Activated naive CD8-positive, alpha-beta T cell (primary cell): ENCODE measurements at regions not wholly inside any gene's neighbourhood (a gene's known extent, or its start where the extent isn't known, plus 50 kb on each side); places are given as distances from the start of the nearest gene placed in this dataset.
"Not testable (repeated sequence)": the region's sequence is repeated elsewhere in the genome, so short reads cannot be mapped to it uniquely, and the experiment has no call there.

Experiments used
- H3K27ac Mint-ChIP-seq: one replicate; pipeline ENCODE4 v1.8.0; 2021; ENCODE audit warnings: mixed read lengths
- H3K27me3 Mint-ChIP-seq: one replicate; pipeline ENCODE4 v1.8.0; 2021; ENCODE audit warnings: mixed read lengths
- H3K36me3 Mint-ChIP-seq: one replicate; pipeline ENCODE4 v1.8.0; 2021; ENCODE audit warnings: mixed read lengths
- H3K4me1 Mint-ChIP-seq: one replicate; pipeline ENCODE4 v1.8.0; 2021; ENCODE audit warnings: low read depth, mixed read lengths
- H3K4me3 Mint-ChIP-seq: one replicate; pipeline ENCODE4 v1.8.0; 2021; ENCODE audit warnings: mild to moderate bottlenecking, mixed read lengths
- H3K9me3 Mint-ChIP-seq: one replicate; pipeline ENCODE4 v1.8.0; 2021; ENCODE audit warnings: low read depth, mixed read lengths

DNA sequence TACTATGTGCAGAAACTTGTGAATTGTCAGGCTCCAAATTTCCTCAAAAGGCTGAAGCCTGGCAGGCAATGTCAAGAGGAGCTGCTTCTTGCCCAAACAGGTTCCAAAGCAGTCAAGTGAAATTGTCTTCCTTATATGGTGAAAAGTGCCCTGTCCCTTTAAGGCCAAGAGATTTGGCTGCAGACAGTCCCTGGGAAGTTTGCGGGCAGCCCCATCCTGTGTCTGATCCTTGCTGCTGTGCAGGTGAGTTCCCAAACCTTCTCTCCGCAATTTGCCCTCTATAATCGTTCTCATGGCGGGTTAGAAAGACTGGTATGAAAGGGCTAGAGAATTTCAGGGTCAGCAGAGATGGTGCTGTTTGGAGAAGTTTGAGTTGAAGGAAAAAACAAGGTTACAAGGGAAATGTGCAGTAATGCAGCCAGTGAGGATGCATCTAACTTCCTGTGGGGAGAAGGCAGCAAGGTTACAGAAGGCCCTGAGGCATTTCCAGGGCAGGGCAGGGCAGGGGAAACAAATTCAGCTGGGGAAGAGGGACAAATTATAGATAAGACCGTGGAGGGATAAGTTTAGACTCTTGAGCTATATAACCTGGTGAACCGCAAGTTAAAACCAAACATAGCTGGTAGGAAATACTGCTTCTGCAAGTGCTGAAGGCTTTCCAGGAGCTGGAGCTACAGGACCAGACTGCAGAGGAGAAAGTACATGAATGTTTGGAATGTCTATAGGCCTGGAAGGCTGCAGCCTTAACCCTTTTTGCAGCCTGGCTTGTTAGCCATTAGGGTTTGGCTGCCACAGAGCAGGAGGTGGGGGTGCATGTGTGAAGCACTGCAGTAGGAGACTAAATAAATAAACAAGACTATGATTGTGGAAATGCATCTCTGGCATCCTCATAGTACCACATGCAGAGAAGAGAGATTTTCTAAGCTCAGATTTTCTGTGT, 256.2 kb upstream of the IL12A start:
- no peak overlapping the region for H3K27ac Mint-ChIP-seq
- H3K27me3 Mint-ChIP-seq = peaks cover 4% of the 10 kb centered on the region
- H3K4me1 Mint-ChIP-seq = no peaks in the 10 kb centered on the region
- no peaks in the 10 kb centered on the region for H3K9me3 Mint-ChIP-seq
- H3K4me3 Mint-ChIP-seq = no peak overlapping the region
- H3K36me3 Mint-ChIP-seq = no peaks in the 10 kb centered on the region

DNA sequence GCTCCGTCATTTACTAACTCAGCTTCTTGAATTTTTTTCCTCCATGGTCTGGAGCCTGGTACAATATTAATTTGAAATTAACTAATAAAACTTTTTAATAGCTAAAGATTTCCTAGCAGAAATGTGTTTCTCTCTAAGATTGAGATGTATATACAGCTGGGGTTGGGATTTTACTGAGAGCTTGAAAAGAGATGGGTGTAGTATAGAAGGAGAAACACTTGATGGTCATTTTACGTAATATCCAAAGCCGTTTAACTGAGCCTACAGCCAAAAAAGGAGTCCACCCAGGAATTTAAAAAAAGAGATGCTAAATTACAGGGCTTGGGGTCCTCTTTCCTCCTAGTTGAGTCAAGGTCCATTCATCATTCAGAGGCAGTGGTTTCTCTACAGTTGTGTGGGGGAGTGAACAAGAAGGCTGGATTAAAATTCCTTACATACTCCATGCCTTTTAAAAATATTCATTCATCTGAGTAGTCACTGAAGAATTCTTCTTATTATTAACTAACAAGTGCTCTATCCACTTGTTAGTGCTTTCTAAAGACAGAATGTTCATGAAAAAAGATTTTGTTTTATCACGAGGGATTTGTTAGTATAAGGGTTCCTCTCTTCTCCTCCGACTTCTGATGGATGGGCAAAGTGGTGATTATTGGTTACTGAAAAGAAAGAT, 255.3 kb upstream of the IL12A start:
- Mint-ChIP-seq H3K4me1 (no peaks in the 10 kb centered on the region), H3K27me3 (peaks cover 7% of the 10 kb centered on the region), H3K36me3 (no peaks in the 10 kb centered on the region), H3K4me3 (no peak overlapping the region), H3K27ac (no peak overlapping the region), H3K9me3 (no peaks in the 10 kb centered on the region)

DNA sequence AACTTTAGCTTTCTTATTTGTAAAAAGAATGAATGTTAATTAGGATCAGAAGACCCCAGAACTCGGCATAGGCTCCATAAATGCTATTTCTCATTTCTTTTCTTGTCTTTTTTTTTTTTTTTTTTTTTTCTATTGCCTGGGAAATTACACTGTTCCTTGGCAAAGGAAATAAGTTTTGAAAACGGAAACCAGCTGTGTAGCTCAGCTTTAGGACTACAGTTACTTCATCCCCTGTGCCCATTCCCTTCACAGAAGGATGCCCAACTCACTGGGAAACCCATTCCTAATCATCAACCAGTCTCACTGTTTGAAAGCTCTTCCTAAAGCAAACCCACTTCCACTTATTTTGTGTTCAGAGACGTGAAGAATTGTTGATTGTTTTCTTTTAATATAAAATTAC, 254.0 kb upstream of the IL12A start:
- no peaks in the 10 kb centered on the region for H3K9me3 Mint-ChIP-seq
- H3K27me3 Mint-ChIP-seq = peaks cover 5% of the 10 kb centered on the region
- no peak overlapping the region for H3K27ac Mint-ChIP-seq
- H3K4me3 Mint-ChIP-seq = no peak overlapping the region
- H3K36me3 Mint-ChIP-seq = no peaks in the 10 kb centered on the region
- H3K4me1 Mint-ChIP-seq = no peaks in the 10 kb centered on the region

DNA sequence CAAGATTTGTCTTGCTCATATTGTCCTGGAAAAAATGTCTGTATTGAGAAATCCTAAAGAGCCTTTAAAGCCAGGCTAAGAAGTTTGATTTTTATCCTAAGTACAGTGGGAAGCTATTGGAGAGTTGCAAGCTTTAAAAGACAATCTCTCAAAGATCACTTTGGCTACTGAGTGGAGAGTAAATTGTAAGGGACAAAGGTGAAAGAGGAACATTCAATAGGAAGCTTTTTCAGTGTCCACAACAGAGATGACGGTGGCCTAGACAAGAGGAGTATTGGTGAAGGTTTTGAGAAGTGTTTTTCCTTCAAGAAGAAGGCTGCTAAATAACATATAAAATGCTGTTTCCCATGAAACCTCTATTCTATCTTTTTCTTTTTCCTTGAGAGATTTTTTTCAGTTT, 249.5 kb upstream of the IL12A start:
- Mint-ChIP-seq H3K36me3 (no peaks in the 10 kb centered on the region), H3K27ac (no peak overlapping the region), H3K27me3 (peaks cover 7% of the 10 kb centered on the region), H3K4me1 (no peaks in the 10 kb centered on the region), H3K9me3 (no peaks in the 10 kb centered on the region), H3K4me3 (no peak overlapping the region)

- no peaks in the 10 kb centered on the region for H3K9me3 Mint-ChIP-seq
- H3K27ac Mint-ChIP-seq = no peak overlapping the region
- no peak overlapping the region for H3K4me3 Mint-ChIP-seq
- no peaks in the 10 kb centered on the region for H3K36me3 Mint-ChIP-seq
- peaks cover 6% of the 10 kb centered on the region for H3K27me3 Mint-ChIP-seq
- no peaks in the 10 kb centered on the region for H3K4me1 Mint-ChIP-seq
Measured at GRCh38 chr3:159739969-159740368, 248.7 kb upstream of the IL12A start.

DNA sequence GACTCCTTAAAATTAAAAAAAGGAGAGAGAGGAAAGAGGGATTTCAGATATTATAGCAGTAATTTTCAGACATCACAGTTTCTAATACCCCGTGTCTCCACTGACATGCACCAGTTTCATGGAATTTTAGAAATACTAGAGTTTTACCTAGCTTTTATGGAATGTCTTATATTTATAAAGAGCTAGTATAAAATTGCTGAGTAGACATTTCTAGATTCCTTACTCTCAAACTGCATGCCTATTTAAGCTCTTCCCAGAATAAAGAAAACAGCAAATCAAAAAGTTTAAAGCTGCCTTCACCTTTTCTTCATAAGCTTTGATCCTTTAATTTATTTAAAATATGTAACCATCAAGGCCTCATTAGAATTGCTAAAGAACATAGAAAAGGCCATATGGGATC, 247.4 kb upstream of the IL12A start:
- H3K9me3 Mint-ChIP-seq = no peaks in the 10 kb centered on the region

DNA sequence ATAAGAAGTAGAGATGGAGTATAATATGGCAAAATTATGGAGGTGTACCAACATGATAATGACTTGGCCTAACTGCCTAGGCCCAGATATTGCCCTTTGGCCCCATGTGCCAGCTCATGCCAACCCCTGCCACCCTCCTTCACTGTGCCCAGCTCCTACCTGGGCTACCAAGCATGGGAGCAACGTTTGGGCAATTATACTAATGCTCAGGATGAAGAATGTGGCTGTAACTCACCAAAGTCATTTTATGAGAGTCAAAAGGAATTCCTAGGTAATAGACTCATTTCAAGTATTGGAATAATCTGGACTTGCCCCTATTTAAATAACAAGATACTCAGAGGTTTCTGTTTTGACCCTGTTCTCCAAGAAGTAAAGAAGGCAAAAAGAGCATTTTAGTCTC, 240.2 kb upstream of the IL12A start:
- Mint-ChIP-seq H3K36me3 (no peaks in the 10 kb centered on the region), H3K27me3 (peaks cover 2% of the 10 kb centered on the region), H3K4me3 (no peak overlapping the region), H3K9me3 (no peaks in the 10 kb centered on the region), H3K27ac (no peak overlapping the region), H3K4me1 (no peaks in the 10 kb centered on the region)

More for the DNA sequence above, 247.4 kb upstream of the IL12A start:
- H3K36me3 Mint-ChIP-seq = no peaks in the 10 kb centered on the region
- H3K27me3 Mint-ChIP-seq = peaks cover 6% of the 10 kb centered on the region
- H3K4me3 Mint-ChIP-seq = no peak overlapping the region
- H3K4me1 Mint-ChIP-seq = no peaks in the 10 kb centered on the region
- no peak overlapping the region for H3K27ac Mint-ChIP-seq

GRCh38 chr3:159749406-159749805, 239.2 kb upstream of the IL12A start:
- no peak overlapping the region for H3K27ac Mint-ChIP-seq
- no peaks in the 10 kb centered on the region for H3K4me1 Mint-ChIP-seq
- no peaks in the 10 kb centered on the region for H3K9me3 Mint-ChIP-seq
- no peaks in the 10 kb centered on the region for H3K36me3 Mint-ChIP-seq
- H3K4me3 Mint-ChIP-seq = no peak overlapping the region
- peaks cover 2% of the 10 kb centered on the region for H3K27me3 Mint-ChIP-seq

DNA sequence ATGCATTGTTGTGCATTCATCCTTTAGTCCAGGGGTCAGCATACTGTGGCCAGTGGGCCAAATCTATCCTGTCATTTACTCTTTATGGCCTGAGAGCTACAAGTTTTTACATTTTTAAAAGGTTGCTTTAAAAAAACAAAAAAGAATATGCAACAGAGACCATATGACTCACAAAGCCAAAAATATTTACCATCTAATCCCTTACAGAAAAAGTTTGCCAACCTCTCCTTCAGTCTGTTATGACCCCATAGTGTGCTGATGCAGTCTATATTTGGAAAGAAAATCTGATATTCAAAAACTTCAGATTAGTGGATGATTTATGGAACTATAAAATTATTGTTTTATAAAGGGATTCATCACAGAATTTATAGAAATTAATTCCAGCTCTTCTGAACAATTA, 237.5 kb upstream of the IL12A start:
- Mint-ChIP-seq H3K4me1 (no peaks in the 10 kb centered on the region), H3K27me3 (peaks cover 2% of the 10 kb centered on the region), H3K4me3 (no peak overlapping the region), H3K9me3 (no peaks in the 10 kb centered on the region), H3K36me3 (no peaks in the 10 kb centered on the region), H3K27ac (no peak overlapping the region)

DNA sequence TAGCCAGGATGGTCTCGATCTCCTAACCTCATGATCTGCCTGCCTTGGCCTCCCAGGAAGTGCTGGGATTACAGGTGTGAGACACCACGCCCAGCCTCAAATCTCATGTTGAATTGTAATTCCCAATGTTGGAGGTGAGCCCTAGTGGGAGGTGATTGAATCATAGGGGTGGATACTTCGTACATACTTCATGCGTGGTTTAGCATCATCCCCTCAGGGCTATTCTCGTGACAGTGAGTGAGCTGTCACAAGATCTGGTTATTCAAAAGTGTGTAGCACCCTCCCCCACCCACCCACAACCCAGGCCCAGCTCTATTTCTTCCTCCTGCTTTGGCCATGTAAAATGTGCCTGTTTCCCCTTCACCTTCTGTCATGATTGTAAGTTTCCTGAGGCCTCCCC, 236.9 kb upstream of the IL12A start:
- Mint-ChIP-seq H3K27me3 (peaks cover 2% of the 10 kb centered on the region), H3K4me3 (no peak overlapping the region), H3K4me1 (no peaks in the 10 kb centered on the region), H3K36me3 (no peaks in the 10 kb centered on the region), H3K27ac (no peak overlapping the region), H3K9me3 (no peaks in the 10 kb centered on the region)

DNA sequence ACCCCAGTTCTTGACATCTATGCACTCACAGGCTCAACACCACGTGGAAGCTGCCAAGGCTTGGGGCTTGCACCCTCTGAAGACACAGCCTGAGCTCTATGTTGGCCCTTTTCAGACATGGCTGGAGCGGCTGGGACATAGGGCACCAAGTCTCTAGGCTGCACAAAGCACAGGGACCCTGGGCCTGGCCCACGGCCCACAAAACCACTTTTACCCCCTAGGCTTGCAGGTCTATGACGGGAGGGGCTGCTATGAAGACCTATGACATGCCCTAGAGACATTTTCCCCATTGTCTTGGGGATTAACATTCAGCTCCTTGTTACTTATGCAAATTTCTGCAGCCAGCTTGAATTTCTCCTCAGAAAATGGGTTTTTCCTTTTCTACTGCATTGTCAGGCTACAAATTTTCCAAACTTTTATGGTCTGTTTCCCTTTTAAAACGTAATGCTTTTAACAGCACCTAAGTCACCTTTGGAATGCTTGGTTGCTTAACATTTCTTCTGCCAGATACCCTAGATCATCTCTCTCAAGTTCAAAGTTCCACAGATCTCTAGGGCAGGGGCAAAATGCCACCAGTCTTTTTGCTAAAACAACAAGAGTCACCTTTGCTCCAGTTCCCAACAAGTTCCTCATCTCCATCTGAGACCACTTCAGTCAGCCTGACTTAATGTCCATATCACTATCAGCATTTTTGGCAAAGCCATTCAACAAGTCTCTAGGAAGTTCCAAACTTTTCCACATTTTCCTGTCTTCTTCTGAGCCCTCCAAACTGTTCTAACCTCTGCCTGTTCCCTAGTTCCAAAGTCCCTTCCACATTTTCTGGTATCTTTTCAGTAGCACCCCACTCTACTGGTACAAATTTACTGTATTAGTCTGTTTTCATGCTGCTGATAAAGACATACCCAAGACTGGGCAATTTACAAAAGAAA, 232.1 kb upstream of the IL12A start:
- H3K9me3 Mint-ChIP-seq, H3K4me3 Mint-ChIP-seq, H3K27ac Mint-ChIP-seq, H3K4me1 Mint-ChIP-seq, H3K36me3 Mint-ChIP-seq, H3K27me3 Mint-ChIP-seq: not testable (repeated sequence)

- Mint-ChIP-seq H3K27ac (no peak overlapping the region), H3K4me3 (no peak overlapping the region), H3K27me3 (peaks cover 10% of the 10 kb centered on the region), H3K9me3 (no peaks in the 10 kb centered on the region), H3K4me1 (no peaks in the 10 kb centered on the region), H3K36me3 (no peaks in the 10 kb centered on the region)
Measured at GRCh38 chr3:159757341-159758060, 231.1 kb upstream of the IL12A start.

DNA sequence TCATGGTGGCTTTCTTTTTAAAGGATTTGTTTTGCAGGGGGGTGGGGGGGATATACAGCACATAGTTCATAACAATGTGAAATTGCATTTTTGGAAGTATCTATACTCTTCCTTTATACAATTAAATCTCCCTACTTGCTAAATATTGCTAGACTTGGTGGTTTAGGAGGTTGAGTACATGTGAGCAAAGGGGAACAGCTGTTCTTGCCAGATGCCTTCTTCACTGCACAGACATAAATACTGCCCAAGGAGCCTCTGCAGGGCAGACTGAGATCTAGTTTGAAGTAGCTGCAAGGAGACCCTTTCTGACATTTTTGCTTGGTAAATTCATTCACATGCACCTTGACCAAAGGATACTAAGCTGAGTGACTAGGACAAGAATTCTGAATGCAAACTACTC, 228.6 kb upstream of the IL12A start:
- Mint-ChIP-seq H3K27ac (no peak overlapping the region), H3K9me3 (no peaks in the 10 kb centered on the region), H3K36me3 (no peaks in the 10 kb centered on the region), H3K27me3 (peaks cover 15% of the 10 kb centered on the region), H3K4me3 (no peak overlapping the region), H3K4me1 (peaks cover 8% of the 10 kb centered on the region)

GRCh38 chr3:159761369-159761768, 227.3 kb upstream of the IL12A start:
- Mint-ChIP-seq H3K4me1 (peaks cover 17% of the 10 kb centered on the region), H3K27me3 (peaks cover 28% of the 10 kb centered on the region), H3K9me3 (no peaks in the 10 kb centered on the region)

More at GRCh38 chr3:159761369-159761768, 227.3 kb upstream of the IL12A start:
- Mint-ChIP-seq H3K27ac (no peak overlapping the region), H3K4me3 (no peak overlapping the region), H3K36me3 (no peaks in the 10 kb centered on the region)
